SK-N-SH treated with all-trans-retinoic acid at 6 μM for 48 hours (cell line): ENCODE measurements at regions not wholly inside any gene's neighbourhood (a gene's known extent, or its start where the extent isn't known, plus 50 kb on each side); places are given as distances from the start of the nearest gene placed in this dataset.

ENCODE experiments used
- ATAC-seq: fragments of 200-7000 bp; cut with Tn5 transposase; 3 replicates; pipeline ENCODE4 v1.9.1; 2020; ENCODE audit warnings: mild to moderate bottlenecking, moderate library complexity
- ARNTL ChIP-seq: fragments of 450-650 bp; formaldehyde crosslinking; IDR thresholded peaks from 2 replicates; pipeline ENCODE4 v1.5.0; 2020; ENCODE audit warnings: low read depth, mild to moderate bottlenecking, moderate library complexity, borderline replicate concordance
- BACH2 ChIP-seq: fragments of 250-450 bp; sonication (Bioruptor Pico); IDR thresholded peaks from 2 replicates; pipeline ENCODE4 v1.9.0; 2021; ENCODE audit warnings: mild to moderate bottlenecking, borderline replicate concordance
- CSDC2 ChIP-seq: fragments of 250-450 bp; sonication (Bioruptor Pico); IDR thresholded peaks from 2 replicates; pipeline ENCODE4 v1.5.0; 2020; ENCODE audit warnings: mild to moderate bottlenecking, moderate library complexity
- ESRRG ChIP-seq: fragments of 250-450 bp; sonication (Bioruptor Pico); IDR thresholded peaks from 2 replicates; pipeline ENCODE4 v1.6.1; 2021; ENCODE audit warnings: mild to moderate bottlenecking
- GLIS3 ChIP-seq: fragments of 250-450 bp; sonication (Bioruptor Pico); IDR thresholded peaks from 2 replicates; pipeline ENCODE4 v1.5.0; 2020; ENCODE audit warnings: mild to moderate bottlenecking, moderate library complexity
- ISL1 ChIP-seq: fragments of 250-450 bp; sonication (Bioruptor Pico); IDR thresholded peaks from 2 replicates; pipeline ENCODE4 v2.1.2; 2022; ENCODE audit warnings: mild to moderate bottlenecking, moderate library complexity
- OSR1 ChIP-seq: fragments of 250-450 bp; sonication (Bioruptor Pico); IDR thresholded peaks from 2 replicates; pipeline ENCODE4 v1.8.0; 2022; ENCODE audit warnings: moderate library complexity, mild to moderate bottlenecking, inconsistent platforms
- PPARA ChIP-seq: fragments of 250-450 bp; sonication (Bioruptor Pico); IDR thresholded peaks from 2 replicates; pipeline ENCODE4 v1.5.0; 2020; ENCODE audit warnings: mild to moderate bottlenecking, borderline replicate concordance
- RARB ChIP-seq: fragments of 250-450 bp; sonication (Bioruptor Pico); IDR thresholded peaks from 2 replicates; pipeline ENCODE4 v1.8.0; 2021; ENCODE audit warnings: mild to moderate bottlenecking, moderate library complexity
- TCF4 ChIP-seq: fragments of 250-450 bp; sonication (Bioruptor Pico); IDR thresholded peaks from 2 replicates; pipeline ENCODE4 v1.8.0; 2021; ENCODE audit warnings: mild to moderate bottlenecking, moderate library complexity, borderline replicate concordance
- TOX ChIP-seq: fragments of 250-450 bp; sonication (Bioruptor Pico); IDR thresholded peaks from 2 replicates; pipeline ENCODE4 v1.8.0; 2021; ENCODE audit warnings: mild to moderate bottlenecking, moderate library complexity, borderline replicate concordance
- ZC3H10 ChIP-seq: fragments of 250-450 bp; sonication (Bioruptor Pico); IDR thresholded peaks from 2 replicates; pipeline ENCODE4 v1.5.1; 2021; ENCODE audit warnings: mild to moderate bottlenecking, moderate library complexity
- ZFP3 ChIP-seq: fragments of 250-450 bp; sonication (Bioruptor Pico); IDR thresholded peaks from 2 replicates; pipeline ENCODE4 v1.5.0; 2020; ENCODE audit warnings: mild to moderate bottlenecking, moderate library complexity
- ZFP30 ChIP-seq: fragments of 450-650 bp; formaldehyde crosslinking; IDR thresholded peaks from 2 replicates; pipeline ENCODE4 v1.5.0; 2022; ENCODE audit warnings: mild to moderate bottlenecking, moderate library complexity
- ZNF565 ChIP-seq: fragments of 450-650 bp; formaldehyde crosslinking; conservative IDR thresholded peaks from 2 replicates; pipeline ENCODE4 v1.5.0; 2020; ENCODE audit warnings: low read depth, mild to moderate bottlenecking, moderate library complexity
- ZNF70 ChIP-seq: fragments of 450-650 bp; formaldehyde crosslinking; IDR thresholded peaks from 2 replicates; pipeline ENCODE4 v1.5.0; 2020; ENCODE audit warnings: mild to moderate bottlenecking, moderate library complexity
- ZNF8 ChIP-seq: fragments of 450-650 bp; formaldehyde crosslinking; IDR thresholded peaks from 2 replicates; pipeline ENCODE4 v1.5.0; 2020; ENCODE audit warnings: mild to moderate bottlenecking, moderate library complexity
- TF ChIP-seq, protein P1 (sequence below): fragments of 250-450 bp; sonication (Bioruptor Pico); IDR thresholded peaks from 2 replicates; pipeline ENCODE4 v1.5.0; 2020; ENCODE audit warnings: mild to moderate bottlenecking, moderate library complexity
- TF ChIP-seq, protein P2 (sequence below): fragments of 250-450 bp; sonication (Bioruptor Pico); IDR thresholded peaks from 2 replicates; pipeline ENCODE4 v1.5.1; 2020; ENCODE audit warnings: low read depth, mild to moderate bottlenecking, moderate library complexity
- TF ChIP-seq, protein P3 (sequence below): fragments of 250-450 bp; sonication (Bioruptor Pico); IDR thresholded peaks from 2 replicates; pipeline ENCODE4 v1.5.1; 2021; ENCODE audit warnings: mild to moderate bottlenecking, moderate library complexity
- TF ChIP-seq, protein P4 (sequence below): fragments of 250-450 bp; sonication (Bioruptor Pico); IDR thresholded peaks from 2 replicates; pipeline ENCODE4 v1.8.0; 2021; ENCODE audit warnings: low read depth, mild to moderate bottlenecking, moderate library complexity, borderline replicate concordance
- TF ChIP-seq, protein P5 (sequence below): fragments of 250-450 bp; sonication (Bioruptor Pico); IDR thresholded peaks from 2 replicates; pipeline ENCODE4 v1.8.0; 2020; ENCODE audit warnings: mild to moderate bottlenecking, moderate library complexity, borderline replicate concordance

DNA sequence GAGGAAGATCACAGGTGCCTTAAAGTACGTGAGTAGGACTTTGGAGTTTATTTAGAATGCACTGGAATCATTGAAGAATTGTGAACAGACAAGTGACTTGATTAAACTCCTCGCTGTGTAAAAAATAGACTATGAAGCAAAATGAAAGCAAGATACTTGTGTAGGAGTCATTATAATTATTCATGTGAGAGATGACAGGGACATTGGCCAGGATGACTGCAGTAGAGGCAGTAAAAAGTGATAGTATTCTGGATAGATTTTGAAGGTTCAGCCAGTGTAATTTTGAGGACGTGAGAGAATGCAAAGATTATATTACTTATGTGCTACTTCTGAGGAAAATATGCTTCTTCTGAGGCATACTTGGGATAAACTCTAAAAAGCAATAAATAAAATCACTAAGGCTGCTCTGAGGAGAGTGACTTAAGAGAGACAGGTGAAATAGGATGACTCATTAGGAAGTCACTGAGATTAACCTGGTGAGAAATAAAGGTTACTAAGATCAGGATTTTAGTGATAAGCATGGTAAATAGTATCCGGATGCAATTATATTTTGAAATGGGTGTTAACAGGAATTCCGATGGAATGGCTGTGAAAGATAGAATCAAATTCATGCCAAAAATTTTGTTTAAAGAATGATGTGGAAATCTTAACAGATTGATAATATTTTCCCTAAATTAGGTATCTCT lies 202.0 kb downstream of the CENPW start:
- no peak for TF ChIP-seq ZNF565
- no peak for TF ChIP-seq ESRRG
- TF ChIP-seq ARNTL (CRISPR knock-in tag), result no peak
- TF ChIP-seq ISL1 (CRISPR knock-in tag), result no peak
- no peak for TF ChIP-seq ZFP3
- no peak for TF ChIP-seq ZNF8 (CRISPR knock-in tag)
- no peak for TF ChIP-seq ZC3H10 (CRISPR knock-in tag)
- no peak for TF ChIP-seq ZNF70 (CRISPR knock-in tag)
- TF ChIP-seq, protein P1, sequence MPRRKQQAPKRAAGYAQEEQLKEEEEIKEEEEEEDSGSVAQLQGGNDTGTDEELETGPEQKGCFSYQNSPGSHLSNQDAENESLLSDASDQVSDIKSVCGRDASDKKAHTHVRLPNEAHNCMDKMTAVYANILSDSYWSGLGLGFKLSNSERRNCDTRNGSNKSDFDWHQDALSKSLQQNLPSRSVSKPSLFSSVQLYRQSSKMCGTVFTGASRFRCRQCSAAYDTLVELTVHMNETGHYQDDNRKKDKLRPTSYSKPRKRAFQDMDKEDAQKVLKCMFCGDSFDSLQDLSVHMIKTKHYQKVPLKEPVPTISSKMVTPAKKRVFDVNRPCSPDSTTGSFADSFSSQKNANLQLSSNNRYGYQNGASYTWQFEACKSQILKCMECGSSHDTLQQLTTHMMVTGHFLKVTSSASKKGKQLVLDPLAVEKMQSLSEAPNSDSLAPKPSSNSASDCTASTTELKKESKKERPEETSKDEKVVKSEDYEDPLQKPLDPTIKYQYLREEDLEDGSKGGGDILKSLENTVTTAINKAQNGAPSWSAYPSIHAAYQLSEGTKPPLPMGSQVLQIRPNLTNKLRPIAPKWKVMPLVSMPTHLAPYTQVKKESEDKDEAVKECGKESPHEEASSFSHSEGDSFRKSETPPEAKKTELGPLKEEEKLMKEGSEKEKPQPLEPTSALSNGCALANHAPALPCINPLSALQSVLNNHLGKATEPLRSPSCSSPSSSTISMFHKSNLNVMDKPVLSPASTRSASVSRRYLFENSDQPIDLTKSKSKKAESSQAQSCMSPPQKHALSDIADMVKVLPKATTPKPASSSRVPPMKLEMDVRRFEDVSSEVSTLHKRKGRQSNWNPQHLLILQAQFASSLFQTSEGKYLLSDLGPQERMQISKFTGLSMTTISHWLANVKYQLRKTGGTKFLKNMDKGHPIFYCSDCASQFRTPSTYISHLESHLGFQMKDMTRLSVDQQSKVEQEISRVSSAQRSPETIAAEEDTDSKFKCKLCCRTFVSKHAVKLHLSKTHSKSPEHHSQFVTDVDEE (CRISPR knock-in tag), result no peak
- no peak for TF ChIP-seq GLIS3 (CRISPR knock-in tag)
- no peak for TF ChIP-seq TCF4
- no peak for TF ChIP-seq ZFP30
- TF ChIP-seq, protein P2, sequence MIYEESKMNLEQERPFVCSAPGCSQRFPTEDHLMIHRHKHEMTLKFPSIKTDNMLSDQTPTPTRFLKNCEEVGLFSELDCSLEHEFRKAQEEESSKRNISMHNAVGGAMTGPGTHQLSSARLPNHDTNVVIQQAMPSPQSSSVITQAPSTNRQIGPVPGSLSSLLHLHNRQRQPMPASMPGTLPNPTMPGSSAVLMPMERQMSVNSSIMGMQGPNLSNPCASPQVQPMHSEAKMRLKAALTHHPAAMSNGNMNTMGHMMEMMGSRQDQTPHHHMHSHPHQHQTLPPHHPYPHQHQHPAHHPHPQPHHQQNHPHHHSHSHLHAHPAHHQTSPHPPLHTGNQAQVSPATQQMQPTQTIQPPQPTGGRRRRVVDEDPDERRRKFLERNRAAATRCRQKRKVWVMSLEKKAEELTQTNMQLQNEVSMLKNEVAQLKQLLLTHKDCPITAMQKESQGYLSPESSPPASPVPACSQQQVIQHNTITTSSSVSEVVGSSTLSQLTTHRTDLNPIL (CRISPR knock-in tag), result no peak
- TF ChIP-seq PPARA (CRISPR knock-in tag), result no peak
- TF ChIP-seq, protein P3, sequence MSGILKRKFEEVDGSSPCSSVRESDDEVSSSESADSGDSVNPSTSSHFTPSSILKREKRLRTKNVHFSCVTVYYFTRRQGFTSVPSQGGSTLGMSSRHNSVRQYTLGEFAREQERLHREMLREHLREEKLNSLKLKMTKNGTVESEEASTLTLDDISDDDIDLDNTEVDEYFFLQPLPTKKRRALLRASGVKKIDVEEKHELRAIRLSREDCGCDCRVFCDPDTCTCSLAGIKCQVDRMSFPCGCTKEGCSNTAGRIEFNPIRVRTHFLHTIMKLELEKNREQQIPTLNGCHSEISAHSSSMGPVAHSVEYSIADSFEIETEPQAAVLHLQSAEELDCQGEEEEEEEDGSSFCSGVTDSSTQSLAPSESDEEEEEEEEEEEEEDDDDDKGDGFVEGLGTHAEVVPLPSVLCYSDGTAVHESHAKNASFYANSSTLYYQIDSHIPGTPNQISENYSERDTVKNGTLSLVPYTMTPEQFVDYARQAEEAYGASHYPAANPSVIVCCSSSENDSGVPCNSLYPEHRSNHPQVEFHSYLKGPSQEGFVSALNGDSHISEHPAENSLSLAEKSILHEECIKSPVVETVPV (CRISPR knock-in tag), result no peak
- TF ChIP-seq RARB, result no peak
- no peak for TF ChIP-seq OSR1 (CRISPR knock-in tag)
- TF ChIP-seq, protein P4, sequence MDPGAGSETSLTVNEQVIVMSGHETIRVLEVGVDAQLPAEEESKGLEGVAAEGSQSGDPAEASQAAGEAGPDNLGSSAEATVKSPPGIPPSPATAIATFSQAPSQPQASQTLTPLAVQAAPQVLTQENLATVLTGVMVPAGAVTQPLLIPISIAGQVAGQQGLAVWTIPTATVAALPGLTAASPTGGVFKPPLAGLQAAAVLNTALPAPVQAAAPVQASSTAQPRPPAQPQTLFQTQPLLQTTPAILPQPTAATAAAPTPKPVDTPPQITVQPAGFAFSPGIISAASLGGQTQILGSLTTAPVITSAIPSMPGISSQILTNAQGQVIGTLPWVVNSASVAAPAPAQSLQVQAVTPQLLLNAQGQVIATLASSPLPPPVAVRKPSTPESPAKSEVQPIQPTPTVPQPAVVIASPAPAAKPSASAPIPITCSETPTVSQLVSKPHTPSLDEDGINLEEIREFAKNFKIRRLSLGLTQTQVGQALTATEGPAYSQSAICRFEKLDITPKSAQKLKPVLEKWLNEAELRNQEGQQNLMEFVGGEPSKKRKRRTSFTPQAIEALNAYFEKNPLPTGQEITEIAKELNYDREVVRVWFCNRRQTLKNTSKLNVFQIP (CRISPR knock-in tag), result no peak
- no peak for TF ChIP-seq CSDC2
- ATAC-seq, result no peak

DNA sequence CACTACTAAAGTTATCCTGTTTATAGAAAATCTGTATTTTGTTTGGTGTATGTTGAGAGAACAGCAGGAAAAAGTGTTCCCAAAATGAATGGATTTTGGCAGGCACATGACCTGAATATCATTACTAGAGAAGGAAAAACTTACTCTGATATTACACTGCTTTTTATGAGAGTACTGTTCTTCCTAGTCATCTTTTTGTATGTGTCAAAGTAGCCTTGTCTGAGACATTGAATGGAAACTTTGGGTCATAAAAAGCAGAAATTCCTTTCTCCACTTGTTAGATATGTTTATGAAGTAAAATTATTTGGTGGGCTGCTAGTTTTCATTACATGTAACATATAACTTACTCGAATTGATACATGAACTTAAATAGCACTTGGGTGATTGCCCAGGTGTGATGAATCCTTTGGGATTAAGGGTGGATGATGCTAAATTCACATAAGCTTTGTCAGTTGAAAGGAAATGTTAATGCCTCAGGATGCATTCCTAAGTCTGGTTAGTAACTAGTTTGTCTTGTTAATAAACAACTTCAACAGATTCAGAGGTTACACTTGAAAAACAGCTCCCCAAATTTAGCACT lies 206.7 kb downstream of the CENPW start:
- TF ChIP-seq OSR1 (CRISPR knock-in tag), result no peak
- TF ChIP-seq TOX (CRISPR knock-in tag), result no peak
- TF ChIP-seq ESRRG, result no peak
- ATAC-seq, result no peak

DNA sequence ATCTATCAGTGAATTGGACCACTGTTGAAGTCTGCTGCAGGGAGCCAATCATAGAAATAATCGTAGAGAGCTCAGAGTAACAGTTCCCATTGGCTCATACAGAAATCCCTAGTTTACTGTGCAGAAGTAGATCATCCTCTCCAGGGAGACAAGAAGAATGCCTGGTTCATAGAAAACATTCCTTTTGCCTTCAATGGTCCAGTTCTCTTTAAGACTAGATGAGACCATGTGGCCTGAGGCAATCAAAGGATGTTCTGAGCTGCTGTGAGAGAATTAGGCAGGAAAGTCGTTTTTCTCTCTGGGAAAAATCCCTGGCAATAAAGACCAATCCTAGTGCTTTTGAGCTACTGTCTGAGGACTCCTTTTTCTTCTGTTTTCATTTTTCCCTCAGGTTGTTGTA lies 208.4 kb downstream of the CENPW start:
- TF ChIP-seq TCF4 (no peak), ZNF8 (CRISPR knock-in tag) (no peak), TOX (CRISPR knock-in tag) (no peak), ZNF70 (CRISPR knock-in tag) (no peak), ZNF565 (no peak), BACH2 (CRISPR knock-in tag) (no peak)
- TF ChIP-seq, protein P3 (CRISPR knock-in tag), result no peak
- TF ChIP-seq, protein P5, sequence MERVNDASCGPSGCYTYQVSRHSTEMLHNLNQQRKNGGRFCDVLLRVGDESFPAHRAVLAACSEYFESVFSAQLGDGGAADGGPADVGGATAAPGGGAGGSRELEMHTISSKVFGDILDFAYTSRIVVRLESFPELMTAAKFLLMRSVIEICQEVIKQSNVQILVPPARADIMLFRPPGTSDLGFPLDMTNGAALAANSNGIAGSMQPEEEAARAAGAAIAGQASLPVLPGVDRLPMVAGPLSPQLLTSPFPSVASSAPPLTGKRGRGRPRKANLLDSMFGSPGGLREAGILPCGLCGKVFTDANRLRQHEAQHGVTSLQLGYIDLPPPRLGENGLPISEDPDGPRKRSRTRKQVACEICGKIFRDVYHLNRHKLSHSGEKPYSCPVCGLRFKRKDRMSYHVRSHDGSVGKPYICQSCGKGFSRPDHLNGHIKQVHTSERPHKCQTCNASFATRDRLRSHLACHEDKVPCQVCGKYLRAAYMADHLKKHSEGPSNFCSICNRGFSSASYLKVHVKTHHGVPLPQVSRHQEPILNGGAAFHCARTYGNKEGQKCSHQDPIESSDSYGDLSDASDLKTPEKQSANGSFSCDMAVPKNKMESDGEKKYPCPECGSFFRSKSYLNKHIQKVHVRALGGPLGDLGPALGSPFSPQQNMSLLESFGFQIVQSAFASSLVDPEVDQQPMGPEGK (CRISPR knock-in tag), result no peak
- ATAC-seq, result no peak
